ENCODE measurements at regions not wholly inside any gene's neighbourhood (a gene's known extent, or its start where the extent isn't known, plus 50 kb on each side); places are given as distances from the start of the nearest gene placed in this dataset.

- TF ChIP-seq CTCF (IDR thresholded peaks at IDR 0.05 in 4 of 5, conservative IDR thresholded peaks at IDR 0.05 in 1 of 5) (no peak), POLR2A (IDR thresholded peaks at IDR 0.05) (no peak)
Measured at GRCh38 chr1:105636052-105636451, 1420.4 kb upstream of the PRMT6 start.
